ENCODE measurements at regions not wholly inside any gene's neighbourhood (a gene's known extent, or its start where the extent isn't known, plus 50 kb on each side); places are given as distances from the start of the nearest gene placed in this dataset.

DNA sequence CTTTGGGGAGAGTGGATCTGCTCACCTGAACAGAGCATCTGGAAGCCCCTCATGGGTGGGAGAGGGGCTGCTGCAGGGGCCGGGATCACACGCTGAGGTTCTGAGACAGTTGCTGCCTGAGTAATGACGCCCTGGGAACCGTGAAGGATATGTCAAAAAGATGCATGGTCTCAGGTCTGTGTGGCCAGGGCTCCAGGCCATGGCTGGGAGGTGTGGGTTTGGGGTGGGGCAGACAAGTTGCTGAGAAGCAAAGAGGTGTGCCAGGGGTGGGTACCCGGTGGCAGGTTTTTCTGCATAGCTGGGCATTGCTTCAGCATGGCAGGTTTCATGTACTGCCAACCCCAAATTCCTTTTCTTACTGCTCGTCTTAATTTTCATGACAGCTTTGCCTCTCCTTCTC is 133.5 kb downstream of the RPIA start:
- BruUV-seq (replicated peaks), result no TSS peak
- Histone ChIP-seq H3K9me3 (replicated peaks; ENCODE audit: control insufficient read depth, insufficient read depth, low read length) (no peaks in the 10 kb centered on the region), H3K9ac (ENCODE audit: control insufficient read depth, insufficient read depth, low read length) (no peak overlapping the region), H3K4me3 (no peak overlapping the region), H3K27me3 (replicated peaks in 1 of 2; ENCODE audit: control insufficient read depth in 2 of 2, insufficient read depth in 2 of 2, low read length in 1 of 2) (no peaks in the 10 kb centered on the region; a peak in 1 of 4 replicates), H4K20me1 (ENCODE audit: control insufficient read depth, insufficient read depth) (no peaks in the 10 kb centered on the region), H3K79me2 (ENCODE audit: control insufficient read depth, insufficient read depth, low read length) (no peaks in the 10 kb centered on the region), H2AFZ (ENCODE audit: control insufficient read depth, low read depth, low read length) (no peak overlapping the region), H3K4me1 (ENCODE audit: control insufficient read depth, insufficient read depth, low read length) (no peaks in the 10 kb centered on the region), H3K4me2 (ENCODE audit: control insufficient read depth, insufficient read depth) (no peak overlapping the region), H3K27ac (ENCODE audit: control insufficient read depth, insufficient read depth) (no peak overlapping the region), H3K36me3 (ENCODE audit: control insufficient read depth in 2 of 2, insufficient read depth in 2 of 2, low read length in 1 of 2) (no peaks in the 10 kb centered on the region)
- intact Hi-C loops (cut with micrococcal nuclease; ENCODE audit: unreplicated experiment), result no loop called here
- RAD21 ChIA-PET (ENCODE audit: unreplicated experiment), result no interaction called here
- in situ Hi-C loops (cut with MboI), result no loop called here
- ATAC-seq (no peak), DNase-seq (ENCODE audit: low read depth, low spot score) (no peak), FAIRE-seq (no peak)
- POLR2A ChIA-PET, result no interaction called here
- SMC1A ChIA-PET (ENCODE audit: uncharacterized antibody, unreplicated experiment), result no interaction called here
- 28% methylated on average over 6 of the region's 6 CpGs for WGBS (ENCODE audit: insufficient coverage, insufficient replicate concordance, low lambda C conversion rate, missing lambda C conversion rate)
- CTCF ChIA-PET, result no interaction called here
- TF ChIP-seq SIX5 (IDR thresholded peaks at IDR 0.05; ENCODE audit: low read depth, low read length, severe bottlenecking) (no peak), PML (IDR thresholded peaks at IDR 0.05; ENCODE audit: low read length) (no peak), E2F8 (IDR thresholded peaks at IDR 0.05; ENCODE audit: low read depth, partially characterized antibody) (no peak), STAT1 (conservative IDR thresholded peaks at IDR 0.05) (no peak), NFYA (IDR thresholded peaks at IDR 0.05; ENCODE audit: borderline replicate concordance, low read depth, low read length) (no peak), ZNF207 (IDR thresholded peaks at IDR 0.05; ENCODE audit: borderline replicate concordance) (no peak), CBX3 (IDR thresholded peaks at IDR 0.05; ENCODE audit: borderline replicate concordance, low read depth) (no peak)
- TF ChIP-seq, protein P1, sequence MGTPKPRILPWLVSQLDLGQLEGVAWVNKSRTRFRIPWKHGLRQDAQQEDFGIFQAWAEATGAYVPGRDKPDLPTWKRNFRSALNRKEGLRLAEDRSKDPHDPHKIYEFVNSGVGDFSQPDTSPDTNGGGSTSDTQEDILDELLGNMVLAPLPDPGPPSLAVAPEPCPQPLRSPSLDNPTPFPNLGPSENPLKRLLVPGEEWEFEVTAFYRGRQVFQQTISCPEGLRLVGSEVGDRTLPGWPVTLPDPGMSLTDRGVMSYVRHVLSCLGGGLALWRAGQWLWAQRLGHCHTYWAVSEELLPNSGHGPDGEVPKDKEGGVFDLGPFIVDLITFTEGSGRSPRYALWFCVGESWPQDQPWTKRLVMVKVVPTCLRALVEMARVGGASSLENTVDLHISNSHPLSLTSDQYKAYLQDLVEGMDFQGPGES (IDR thresholded peaks at IDR 0.05), result no peak
